Endothelial cell of umbilical vein (primary cell): ENCODE measurements at regions not wholly inside any gene's neighbourhood (a gene's known extent, or its start where the extent isn't known, plus 50 kb on each side); places are given as distances from the start of the nearest gene placed in this dataset.

ENCODE experiments used
- BruUV-seq: library from RNA; stranded (reverse); fragments of 400-500 nt; replicated peaks from 2 replicates; lab custom pipeline; 2021; lab: Mats Ljungman, UMichigan
- CTCF ChIA-PET: fragments of 300-600, 350-600 bp; sonication (Branson Sonifier 250); formaldehyde crosslinking; loops from one replicate; lab custom pipeline; 2021; ENCODE audit warnings: antibody characterized with exemption, inconsistent platforms; lab: Charles Lee
- POLR2A ChIA-PET: fragments of 300-600, 350-600 bp; sonication (Branson Sonifier 250); formaldehyde crosslinking; loops from one replicate; lab custom pipeline; 2021; ENCODE audit warnings: antibody characterized with exemption, inconsistent platforms; lab: Charles Lee
- DNase-seq: peaks from one replicate; pipeline ENCODE4 v3.0.0-alpha.2; 2011; ENCODE audit warnings: low read depth, low spot score
- FAIRE-seq: peaks from 2 replicates; lab custom pipeline; 2011; peaks lifted over from hg19 to GRCh38; lab: Jason Lieb, UNC
- H2AFZ ChIP-seq: 2 replicates; pipeline ENCODE4 v1.6.0; 2012; ENCODE audit warnings: low read depth, low read length, control low read depth, inconsistent platforms
- H3K27ac ChIP-seq: 2 replicates; pipeline ENCODE4 v1.5.1; 2011; ENCODE audit warnings: low read depth, mild to moderate bottlenecking, control low read depth, low read length, moderate library complexity; ENCODE audit not compliant: insufficient read depth
- H3K27me3 ChIP-seq, 2 experiments: 2 replicates each; pipeline versions ENCODE4 v1.6.0 to v1.6.1; 2011; ENCODE audit warnings: low read length in 2 of 2, mixed read lengths in 1 of 2; ENCODE audit not compliant: control insufficient read depth in 2 of 2, insufficient read depth in 2 of 2
- H3K36me3 ChIP-seq, 2 experiments: 2 replicates in 1 of 2; 3 replicates in 1 of 2; pipeline ENCODE4 v1.5.1; 2011; ENCODE audit warnings: low read length in 2 of 2, mild to moderate bottlenecking in 1 of 2, moderate library complexity in 1 of 2; ENCODE audit not compliant: control insufficient read depth in 2 of 2, insufficient read depth in 2 of 2; ENCODE audit errors: extremely low read depth in 1 of 2
- H3K4me1 ChIP-seq: 3 replicates; pipeline ENCODE4 v1.5.1; 2011; ENCODE audit warnings: mild to moderate bottlenecking, low read length; ENCODE audit not compliant: control insufficient read depth, insufficient read depth; ENCODE audit errors: extremely low read depth
- H3K4me2 ChIP-seq: 2 replicates; pipeline ENCODE4 v1.6.1; 2011; ENCODE audit warnings: low read length, control low read depth, mixed read lengths; ENCODE audit not compliant: insufficient read depth
- H3K4me3 ChIP-seq, 3 experiments: fragments of 200-600 bp in 1 of 3; sonication (generic), shearing (Covaris generic) in 1 of 3; replicated peaks in 1 of 3; 2 replicates each; pipeline ENCODE4 v1.5.1; 2011 to 2016; ENCODE audit warnings: control low read depth in 3 of 3, low read length in 3 of 3, mild to moderate bottlenecking in 2 of 3, inconsistent platforms in 1 of 3, low read depth in 1 of 3, moderate library complexity in 1 of 3; ENCODE audit not compliant: insufficient read depth in 1 of 3
- H3K79me2 ChIP-seq: 2 replicates; pipeline ENCODE4 v1.6.0; 2012; ENCODE audit warnings: low read length, inconsistent platforms; ENCODE audit not compliant: control insufficient read depth, insufficient read depth
- H3K9ac ChIP-seq: replicated peaks from 2 replicates; pipeline ENCODE3; 2011; ENCODE audit warnings: low read length, control low read depth; ENCODE audit not compliant: insufficient read depth; ENCODE audit errors: extremely low read depth
- H3K9me1 ChIP-seq: replicated peaks from 3 replicates; pipeline ENCODE4 v1.6.0; 2011; ENCODE audit warnings: mild to moderate bottlenecking, low read length; ENCODE audit not compliant: control insufficient read depth, insufficient read depth; ENCODE audit errors: extremely low read depth
- H3K9me3 ChIP-seq: replicated peaks from 2 replicates; pipeline ENCODE4 v1.5.1; 2012; ENCODE audit warnings: low read length, inconsistent platforms; ENCODE audit not compliant: control insufficient read depth, insufficient read depth
- H4K20me1 ChIP-seq: replicated peaks from 2 replicates; pipeline ENCODE3; 2011; ENCODE audit warnings: mild to moderate bottlenecking, low read length; ENCODE audit not compliant: control insufficient read depth, insufficient read depth; ENCODE audit errors: extremely low read depth
- CTCF ChIP-seq, 2 donors: IDR thresholded peaks; 1 replicate in 1 of 2; 2 replicates in 1 of 2; pipeline ENCODE4 v1.5.1; 2011; ENCODE audit warnings: low read length in 2 of 2, mild to moderate bottlenecking in 2 of 2, moderate library complexity in 2 of 2, control low read depth in 1 of 2, inconsistent platforms in 1 of 2, low read depth in 1 of 2; ENCODE audit not compliant: insufficient read depth in 1 of 2; ENCODE audit errors: extremely low read depth in 1 of 2
- EZH2 ChIP-seq: IDR thresholded peaks from 2 replicates; pipeline ENCODE4 v1.6.1; 2012; ENCODE audit warnings: borderline replicate concordance, low read depth, mild to moderate bottlenecking, moderate library complexity, low read length, inconsistent platforms; ENCODE audit not compliant: severe bottlenecking
- FOS ChIP-seq: IDR thresholded peaks from 2 replicates; pipeline ENCODE4 v1.6.1; 2011; ENCODE audit warnings: mild to moderate bottlenecking, low read length, moderate library complexity, borderline replicate concordance; ENCODE audit not compliant: insufficient read depth
- GATA2 ChIP-seq: IDR thresholded peaks from 2 replicates; pipeline ENCODE4 v1.7.0; 2011; ENCODE audit warnings: low read depth, mild to moderate bottlenecking, moderate library complexity, mixed read lengths, low read length; ENCODE audit not compliant: insufficient read length, insufficient read depth
- JUN ChIP-seq: IDR thresholded peaks from 2 replicates; pipeline ENCODE4 v1.6.1; 2011; ENCODE audit warnings: borderline replicate concordance, low read depth; ENCODE audit not compliant: insufficient read length, insufficient read depth
- MYC ChIP-seq: IDR thresholded peaks from one replicate; pipeline ENCODE4 v1.6.1; 2011; ENCODE audit warnings: mild to moderate bottlenecking, low read depth, low read length
- POLR2A ChIP-seq: IDR thresholded peaks from 2 replicates; pipeline ENCODE4 v1.6.1; 2012; ENCODE audit warnings: low read depth, mild to moderate bottlenecking, control low read depth, low read length
- POLR2AphosphoS5 ChIP-seq: IDR thresholded peaks from 2 replicates; pipeline ENCODE4 v1.6.1; 2012; ENCODE audit warnings: low read depth, mild to moderate bottlenecking, control low read depth, low read length, moderate library complexity; ENCODE audit not compliant: insufficient read depth
- dilution Hi-C: fragments of 300-500 bp; cut with MboI; formaldehyde crosslinking; loops from one replicate; pipeline ENCODE4 v1.15.0; 2019; ENCODE audit warnings: low sequenced_read_pairs; ENCODE audit not compliant: extremely low pct_ligation_motif_present
- intact Hi-C: fragments of 100-400 bp; cut with micrococcal nuclease; formaldehyde crosslinking; loops from one replicate; pipeline ENCODE4 v1.10.0; 2022
- TF ChIP-seq, protein P1 (sequence below): IDR thresholded peaks from 2 replicates; pipeline ENCODE4 v1.6.1; 2011; ENCODE audit not compliant: insufficient read depth, insufficient read length

DNA sequence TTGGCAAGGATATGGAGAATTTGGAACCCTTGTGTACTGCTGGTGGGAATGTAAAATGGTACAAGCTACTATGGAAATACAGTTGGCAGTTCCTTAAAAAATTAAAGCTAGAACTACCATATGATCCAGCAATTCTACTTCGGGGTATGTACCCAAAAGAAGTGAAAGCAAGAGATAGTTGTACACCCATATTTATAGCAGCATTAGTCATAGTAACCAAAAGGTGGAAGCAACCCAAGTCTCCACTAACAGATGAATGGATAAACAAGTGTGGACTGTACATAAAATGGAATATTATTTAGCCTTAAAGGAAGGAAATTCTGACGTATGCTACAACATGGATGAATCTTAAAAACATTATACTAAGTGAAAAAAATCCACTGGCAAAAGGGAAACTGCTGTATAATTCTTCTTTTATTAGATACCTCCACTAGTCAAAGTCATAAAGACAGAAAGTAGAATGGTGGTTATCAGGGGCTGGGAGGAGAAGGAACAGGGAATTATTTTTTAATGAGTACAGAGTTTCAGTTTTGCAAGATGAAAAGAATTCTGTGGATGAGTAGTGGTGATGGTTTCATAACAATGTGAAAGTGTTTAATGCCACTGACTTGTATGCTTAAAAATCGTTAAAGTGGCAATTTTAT is 141.6 kb downstream of the RXFP2 start:
- no peak overlapping the region for H2AFZ ChIP-seq
- DNase-seq: no peak
- BruUV-seq: no TSS peak

DNA sequence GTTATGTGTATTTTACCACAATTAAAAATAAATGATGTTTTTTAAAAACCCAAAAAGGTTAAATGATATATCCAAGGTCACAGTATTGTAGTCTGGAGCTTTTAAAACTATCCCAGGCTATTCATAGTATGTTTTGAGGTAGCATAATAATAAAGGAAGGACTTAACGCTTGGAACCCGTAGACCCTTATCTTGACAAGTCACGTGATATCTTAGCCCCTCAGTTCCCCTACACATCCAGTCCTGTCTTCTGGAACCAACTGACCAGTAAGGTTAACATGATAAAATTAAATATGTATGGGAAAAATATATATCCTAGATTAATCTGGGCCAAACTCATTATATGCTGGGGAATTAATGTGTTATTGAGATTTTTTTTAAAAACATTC is 142.2 kb downstream of the RXFP2 start:
- Histone ChIP-seq H4K20me1 (no peaks in the 10 kb centered on the region), H3K79me2 (no peaks in the 10 kb centered on the region), H3K27ac (no peak overlapping the region), H3K9me3 (no peaks in the 10 kb centered on the region), H3K4me2 (no peak overlapping the region), H3K27me3 (peaks cover 4 to 9% of the 10 kb centered on the region in 2 experiments), H3K9ac (no peak overlapping the region), H3K4me3 (no peak overlapping the region), H3K36me3 (no peaks in the 10 kb centered on the region), H2AFZ (no peak overlapping the region), H3K4me1 (no peaks in the 10 kb centered on the region), H3K9me1 (no peaks in the 10 kb centered on the region)
- no peak for TF ChIP-seq POLR2AphosphoS5
- TF ChIP-seq JUN: no peak
- TF ChIP-seq EZH2: no peak
- no peak for TF ChIP-seq CTCF (IDR thresholded peaks at IDR 0.05; ENCODE audit: extremely low read depth in 1 of 2, insufficient read depth in 1 of 2, low read depth in 1 of 2, low read length in 2 of 2)
- TF ChIP-seq GATA2: no peak
- TF ChIP-seq MYC: no peak
- no peak for TF ChIP-seq POLR2A
- TF ChIP-seq, protein P1, sequence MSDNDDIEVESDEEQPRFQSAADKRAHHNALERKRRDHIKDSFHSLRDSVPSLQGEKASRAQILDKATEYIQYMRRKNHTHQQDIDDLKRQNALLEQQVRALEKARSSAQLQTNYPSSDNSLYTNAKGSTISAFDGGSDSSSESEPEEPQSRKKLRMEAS: no peak
- TF ChIP-seq FOS: no peak
- no TSS peak for BruUV-seq
- intact Hi-C loops (no loop called here), dilution Hi-C loops (no loop called here)
- DNase-seq (no peak), FAIRE-seq (no peak)
- CTCF ChIA-PET: no interaction called here
- POLR2A ChIA-PET: no interaction called here

More for the DNA sequence above, 141.6 kb downstream of the RXFP2 start:
- Histone ChIP-seq H3K4me1 (no peaks in the 10 kb centered on the region), H4K20me1 (no peaks in the 10 kb centered on the region), H3K4me2 (no peak overlapping the region), H3K9ac (no peak overlapping the region), H3K9me1 (no peaks in the 10 kb centered on the region), H3K79me2 (no peaks in the 10 kb centered on the region), H3K36me3 (no peaks in the 10 kb centered on the region), H3K4me3 (no peak overlapping the region), H3K27me3 (peaks cover 2 to 9% of the 10 kb centered on the region in 2 experiments), H3K9me3 (no peaks in the 10 kb centered on the region), H3K27ac (no peak overlapping the region)
- dilution Hi-C loops (no loop called here), intact Hi-C loops (no loop called here)
- no peak for FAIRE-seq
- TF ChIP-seq, protein P1: no peak
- TF ChIP-seq FOS: no peak
- ChIA-PET CTCF (interaction anchor here (1.8 kb wide), 1 partner anchor 29 kb away, joined by 7 read pairs; no protein-coding TSS in a partner anchor), POLR2A (no interaction called here)
